Mononuclear cell (primary cell): ENCODE measurements at regions not wholly inside any gene's neighbourhood (a gene's known extent, or its start where the extent isn't known, plus 50 kb on each side); places are given as distances from the start of the nearest gene placed in this dataset.

Source experiments
- H3K27me3 ChIP-seq: 2 replicates; pipeline ENCODE4 v1.6.0; 2011; ENCODE audit warnings: low read length, control low read depth; ENCODE audit not compliant: insufficient read depth
- H3K4me1 ChIP-seq: 2 replicates; pipeline ENCODE4 v1.5.1; 2011; ENCODE audit warnings: mild to moderate bottlenecking, low read length, control low read depth; ENCODE audit not compliant: insufficient read depth
- H3K4me3 ChIP-seq: 2 replicates; pipeline ENCODE4 v1.5.1; 2011; ENCODE audit warnings: mild to moderate bottlenecking, low read length, moderate library complexity
- H3K9me3 ChIP-seq: 2 replicates; pipeline ENCODE4 v1.5.1; 2011; ENCODE audit warnings: low read depth, mild to moderate bottlenecking, control low read depth, low read length

- no peak overlapping the region for H3K4me3 ChIP-seq
- no peaks in the 10 kb centered on the region for H3K9me3 ChIP-seq
These were observed 201.4 kb downstream of the SOCS6 start for GRCh38 chr18:70489986-70490933.

DNA sequence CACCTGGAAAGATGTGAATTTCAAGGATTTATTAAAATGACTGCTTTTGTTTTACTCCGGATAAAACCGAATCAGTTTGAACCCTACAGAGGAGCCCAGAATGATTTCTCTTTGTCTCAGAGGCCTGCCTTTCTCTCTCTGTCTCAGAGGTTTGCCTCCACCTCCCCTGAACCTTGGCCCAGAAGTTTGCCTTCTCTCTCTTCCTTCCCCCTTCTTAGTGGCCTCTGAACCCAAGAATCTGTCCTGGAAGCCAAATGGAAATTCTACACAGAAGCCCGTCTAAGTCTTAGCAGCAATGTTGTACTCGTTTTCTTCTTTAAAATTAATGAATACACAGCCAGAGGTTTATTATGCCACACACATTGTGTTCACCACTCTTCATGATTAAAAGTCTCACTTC, 200.7 kb downstream of the SOCS6 start:
- peaks cover 12% of the 10 kb centered on the region for H3K4me1 ChIP-seq
- no peaks in the 10 kb centered on the region for H3K27me3 ChIP-seq
- H3K4me3 ChIP-seq: no peak overlapping the region
- no peaks in the 10 kb centered on the region for H3K9me3 ChIP-seq

More at GRCh38 chr18:70489986-70490933, 201.4 kb downstream of the SOCS6 start:
- no peaks in the 10 kb centered on the region for H3K27me3 ChIP-seq
- H3K4me1 ChIP-seq: peaks cover 12% of the 10 kb centered on the region

- no peaks in the 10 kb centered on the region for H3K27me3 ChIP-seq
- H3K4me3 ChIP-seq: no peak overlapping the region
- peaks cover under 1% of the 10 kb centered on the region for H3K4me1 ChIP-seq
- no peaks in the 10 kb centered on the region for H3K9me3 ChIP-seq
These were observed 181.1 kb downstream of the SOCS6 start for GRCh38 chr18:70469916-70470315.

DNA sequence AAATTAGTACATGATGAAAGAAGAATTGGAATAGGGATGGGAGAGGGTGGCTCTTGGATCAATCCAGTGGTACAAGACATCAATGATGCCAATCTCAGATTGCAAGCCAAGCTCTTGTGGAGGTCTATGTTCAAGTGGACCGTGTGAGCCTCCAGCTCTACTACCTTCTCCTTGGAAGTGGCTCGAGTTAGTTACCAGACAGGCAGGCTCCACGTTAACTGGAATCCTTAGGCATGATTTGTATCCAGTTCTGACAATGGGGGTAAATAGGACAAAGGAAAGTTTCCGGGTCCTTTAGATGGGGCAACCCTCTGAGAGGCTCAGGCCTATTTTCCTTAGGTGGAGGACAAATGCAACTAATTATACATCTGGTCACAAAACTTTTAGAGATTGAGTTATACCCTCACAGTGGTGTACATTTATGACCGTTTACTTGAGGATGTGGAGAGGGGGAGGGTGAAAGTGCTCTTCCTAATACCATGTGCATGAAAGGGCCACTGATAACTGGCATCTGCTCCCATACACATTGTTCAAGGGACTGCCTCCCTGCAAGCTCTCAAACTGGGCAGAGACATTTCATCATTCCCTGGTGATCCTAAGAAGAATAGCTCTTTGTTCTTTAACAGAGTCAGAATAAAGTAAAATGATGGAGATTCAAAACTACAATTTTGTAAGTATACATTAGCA, 180.2 kb downstream of the SOCS6 start:
- Histone ChIP-seq H3K4me3 (no peak overlapping the region), H3K27me3 (no peaks in the 10 kb centered on the region), H3K4me1 (peaks cover 9% of the 10 kb centered on the region), H3K9me3 (no peaks in the 10 kb centered on the region)

DNA sequence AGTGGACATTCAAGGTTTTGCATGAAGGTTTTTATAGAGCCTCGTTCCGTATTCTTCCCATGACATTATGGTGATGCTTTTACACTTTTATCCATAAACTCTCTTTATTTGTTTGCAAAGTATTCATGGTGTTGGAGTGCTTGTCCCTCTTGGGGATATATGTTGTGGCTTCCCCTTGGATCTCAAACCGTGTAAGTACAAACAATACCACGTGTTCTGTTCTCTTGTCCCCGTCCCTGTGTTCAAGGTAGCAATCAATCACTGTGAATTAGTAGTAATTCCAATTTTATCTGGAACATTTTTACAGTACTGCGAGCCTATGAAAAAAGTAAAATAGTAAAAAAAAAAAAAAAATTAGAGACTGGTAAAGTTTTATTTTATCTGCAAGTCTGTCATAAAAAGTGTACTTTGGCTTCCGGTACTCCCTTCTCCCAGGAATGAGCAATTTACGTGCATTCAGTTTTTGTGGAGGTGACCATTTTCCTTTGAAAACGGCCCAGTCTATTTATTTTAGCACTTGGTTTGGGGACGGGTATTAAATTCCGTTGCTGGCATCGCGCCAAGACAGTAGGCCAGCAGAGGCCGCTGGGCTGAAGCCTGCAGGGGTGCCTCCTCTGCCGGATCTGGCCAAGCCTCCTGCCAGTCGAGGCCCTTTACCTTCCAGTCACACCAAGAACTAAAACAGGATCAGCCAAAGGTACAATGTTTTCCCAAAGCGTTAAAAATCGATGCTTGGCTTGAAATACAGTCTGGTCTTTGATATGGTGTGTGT, 175.7 kb downstream of the SOCS6 start:
- Histone ChIP-seq H3K9me3 (no peaks in the 10 kb centered on the region), H3K27me3 (no peaks in the 10 kb centered on the region), H3K4me3 (peak overlapping the region; percentile 11), H3K4me1 (peaks cover 9% of the 10 kb centered on the region)

DNA sequence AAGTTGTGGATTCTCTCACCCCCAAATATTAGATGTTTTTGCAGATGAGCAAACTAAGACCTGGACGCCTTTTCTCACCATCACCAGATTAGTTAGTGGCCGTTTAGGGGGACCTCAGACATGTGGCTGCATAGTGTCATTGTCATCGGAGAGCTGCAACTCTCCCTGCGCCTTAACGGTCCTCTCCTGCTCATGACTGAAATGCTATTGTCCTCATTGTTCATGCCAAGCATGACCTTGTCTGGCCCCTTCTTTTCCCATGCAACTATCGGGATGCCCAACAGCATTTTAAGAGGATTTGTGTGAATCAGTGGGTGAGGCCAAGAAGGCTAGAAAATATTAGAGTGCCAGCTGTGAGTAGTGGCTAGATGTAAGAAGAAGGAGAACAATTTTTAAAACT, 174.2 kb downstream of the SOCS6 start:
- Histone ChIP-seq H3K27me3 (no peaks in the 10 kb centered on the region), H3K9me3 (no peaks in the 10 kb centered on the region), H3K4me1 (peaks cover 9% of the 10 kb centered on the region), H3K4me3 (no peak overlapping the region)

- no peak overlapping the region for H3K4me3 ChIP-seq
- peaks cover 9% of the 10 kb centered on the region for H3K4me1 ChIP-seq
- H3K9me3 ChIP-seq: no peaks in the 10 kb centered on the region
- no peaks in the 10 kb centered on the region for H3K27me3 ChIP-seq
These were observed 173.2 kb downstream of the SOCS6 start for GRCh38 chr18:70462078-70462439.

DNA sequence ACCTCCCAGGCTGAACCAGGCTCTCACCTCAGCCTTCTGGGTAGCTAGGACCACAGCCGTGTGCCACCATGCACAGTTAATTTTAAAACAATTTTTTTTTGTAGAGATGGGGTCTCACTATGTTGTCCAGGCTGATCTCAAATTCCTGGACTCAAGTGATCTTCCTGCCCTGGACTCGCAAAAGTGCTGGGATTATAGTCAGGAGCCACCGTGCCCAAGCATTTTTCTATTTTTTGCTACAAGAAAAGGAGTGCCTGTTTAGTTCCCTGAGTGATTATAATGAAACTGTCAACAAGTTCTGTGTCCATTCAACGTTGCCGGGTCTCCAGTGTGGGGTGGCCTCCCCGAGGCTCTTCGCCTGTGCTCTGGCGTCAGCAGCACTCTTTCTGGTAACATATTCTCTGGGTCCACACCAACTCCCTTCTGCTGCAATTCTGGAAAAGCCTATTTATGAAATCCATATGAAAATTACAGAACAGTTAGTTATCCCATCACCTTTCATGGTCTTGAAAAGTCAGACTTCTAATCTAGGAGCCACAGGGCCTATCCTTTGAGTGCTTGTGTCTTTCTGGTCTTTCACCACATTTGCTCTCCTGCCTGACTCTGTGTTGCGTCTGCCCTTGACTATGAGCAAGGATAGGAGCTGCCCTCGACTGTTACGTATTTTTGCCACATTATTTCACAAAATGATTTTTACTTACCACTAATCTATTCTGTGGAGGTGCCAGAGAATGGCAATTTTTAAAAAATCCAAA, 172.7 kb downstream of the SOCS6 start:
- H3K27me3 ChIP-seq: no peaks in the 10 kb centered on the region
- H3K4me1 ChIP-seq: peaks cover 9% of the 10 kb centered on the region
- H3K4me3 ChIP-seq: no peak overlapping the region
- no peaks in the 10 kb centered on the region for H3K9me3 ChIP-seq

DNA sequence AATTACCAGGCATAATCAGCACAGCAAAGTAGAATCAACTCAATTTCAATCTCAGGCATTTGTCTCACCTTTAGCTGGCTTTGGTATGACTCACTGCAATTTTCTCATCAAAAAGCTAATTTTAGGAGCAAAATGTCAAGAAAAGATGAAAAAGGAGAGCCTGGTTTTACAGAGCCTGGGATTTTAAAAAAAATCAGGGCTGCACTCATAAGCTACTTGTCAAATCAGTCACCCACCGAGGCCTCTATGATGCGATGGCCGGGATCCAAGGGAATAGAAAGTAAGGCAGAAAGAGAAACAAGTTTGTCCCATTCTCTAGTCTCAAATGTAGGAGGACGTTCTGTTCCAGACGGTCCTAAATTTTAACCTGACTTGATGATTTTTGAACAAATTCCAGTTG, 170.9 kb downstream of the SOCS6 start:
- Histone ChIP-seq H3K27me3 (no peaks in the 10 kb centered on the region), H3K9me3 (no peaks in the 10 kb centered on the region), H3K4me3 (no peak overlapping the region), H3K4me1 (peaks cover 6% of the 10 kb centered on the region)

DNA sequence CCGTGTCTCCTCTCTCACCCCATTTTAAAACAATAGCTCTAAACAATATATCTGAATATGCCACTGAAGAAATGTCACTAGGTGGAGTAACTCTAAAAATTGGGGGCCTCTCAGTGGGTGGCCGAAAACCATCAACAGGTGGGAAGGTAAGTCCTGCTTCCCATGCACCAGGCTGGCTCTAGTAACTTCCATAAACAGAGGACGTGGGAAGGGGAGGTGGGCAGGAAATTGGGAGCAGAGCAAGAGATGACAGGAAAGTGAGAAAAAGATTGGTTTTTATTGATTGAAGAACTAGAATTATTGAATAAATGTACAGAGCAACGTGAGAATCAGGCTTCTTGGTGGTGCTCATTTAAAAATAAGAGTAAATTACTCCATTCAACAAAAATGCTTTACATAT, 170.4 kb downstream of the SOCS6 start:
- no peaks in the 10 kb centered on the region for H3K9me3 ChIP-seq
- no peak overlapping the region for H3K4me3 ChIP-seq
- H3K27me3 ChIP-seq: no peaks in the 10 kb centered on the region
- peaks cover 1% of the 10 kb centered on the region for H3K4me1 ChIP-seq

GRCh38 chr18:70457788-70458187, 168.9 kb downstream of the SOCS6 start:
- H3K9me3 ChIP-seq: no peaks in the 10 kb centered on the region
- no peak overlapping the region for H3K4me3 ChIP-seq
- H3K27me3 ChIP-seq: no peaks in the 10 kb centered on the region
- H3K4me1 ChIP-seq: no peaks in the 10 kb centered on the region

DNA sequence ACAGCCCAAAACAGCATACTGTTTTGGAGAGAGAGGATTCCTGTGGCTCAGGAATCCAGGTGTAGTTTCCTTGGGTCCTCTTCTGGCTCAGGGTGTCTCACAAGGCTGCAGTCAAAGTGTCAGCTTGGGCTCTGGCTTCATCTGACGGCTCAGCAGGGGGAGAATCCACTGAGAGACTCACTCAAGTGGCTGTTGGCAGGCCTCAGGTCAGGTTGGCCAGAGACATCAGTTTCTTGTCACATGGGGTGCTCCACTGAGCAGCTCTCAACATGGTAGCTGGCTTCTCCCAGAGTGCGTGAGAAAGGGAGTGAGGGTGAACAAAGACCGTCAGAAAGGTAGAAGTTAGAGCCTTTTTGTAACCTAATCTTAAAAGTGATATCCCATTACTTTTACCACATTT, 168.4 kb downstream of the SOCS6 start:
- Histone ChIP-seq H3K9me3 (no peaks in the 10 kb centered on the region), H3K27me3 (no peaks in the 10 kb centered on the region), H3K4me1 (no peaks in the 10 kb centered on the region), H3K4me3 (no peak overlapping the region)

DNA sequence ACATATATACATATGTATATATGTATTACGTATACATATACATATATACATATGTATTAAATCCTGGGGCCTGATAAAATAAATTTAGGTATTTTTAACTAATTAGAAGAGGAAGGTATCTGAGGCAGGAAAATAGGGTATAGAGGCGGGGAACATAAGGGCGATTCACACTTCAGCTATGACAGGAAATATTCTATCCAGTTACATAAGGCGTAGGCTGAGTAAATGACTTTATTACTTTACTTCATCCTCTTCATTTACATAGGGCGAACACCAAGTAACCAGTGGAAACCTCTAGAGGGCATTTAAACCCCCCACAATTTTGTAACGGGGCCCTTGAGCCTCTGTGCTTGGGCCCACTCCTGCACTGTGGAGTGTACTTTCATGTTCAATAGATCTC, 167.5 kb downstream of the SOCS6 start:
- H3K4me1 ChIP-seq: no peaks in the 10 kb centered on the region
- no peaks in the 10 kb centered on the region for H3K27me3 ChIP-seq
- H3K4me3 ChIP-seq: no peak overlapping the region
- no peaks in the 10 kb centered on the region for H3K9me3 ChIP-seq

GRCh38 chr18:70455731-70456130, 166.9 kb downstream of the SOCS6 start:
- no peak overlapping the region for H3K4me3 ChIP-seq
- no peaks in the 10 kb centered on the region for H3K4me1 ChIP-seq
- H3K27me3 ChIP-seq: no peaks in the 10 kb centered on the region
- no peaks in the 10 kb centered on the region for H3K9me3 ChIP-seq
